NCI-H82 treated with DMSO at 0.1 percent for 48 hours (cell line): ENCODE measurements at regions not wholly inside any gene's neighbourhood (a gene's known extent, or its start where the extent isn't known, plus 50 kb on each side); places are given as distances from the start of the nearest gene placed in this dataset.

ENCODE experiments used
- DNase-seq: peaks from one replicate; lab custom pipeline; 2025; ENCODE audit not compliant: unreplicated experiment; lab: John Stamatoyannopoulos, UW

GRCh38 chr18:77815666-77816338 is 566.2 kb downstream of the GALR1 start:
- DNase-seq: no peak

DNA sequence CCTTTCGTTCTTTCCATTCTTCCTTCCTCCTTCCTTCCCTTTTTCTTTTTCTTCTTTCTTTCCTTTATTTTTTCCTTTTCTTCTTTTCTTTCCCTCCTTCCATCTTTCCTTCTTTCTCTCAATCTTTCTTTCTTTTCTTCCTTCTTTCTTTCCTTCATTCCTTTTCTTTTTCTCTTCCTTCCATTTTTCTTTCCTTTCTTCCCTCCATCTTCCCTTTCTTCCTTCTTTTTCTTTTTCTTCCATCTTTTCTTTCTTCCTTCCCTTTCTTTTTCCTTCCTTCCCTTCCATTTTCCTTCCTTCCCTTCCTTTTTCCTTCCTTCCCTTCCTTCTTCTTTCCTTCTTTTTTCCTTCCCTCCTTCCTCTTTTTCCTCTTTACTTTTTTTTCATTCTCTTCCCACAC is 568.7 kb downstream of the GALR1 start:
- no peak for DNase-seq

DNA sequence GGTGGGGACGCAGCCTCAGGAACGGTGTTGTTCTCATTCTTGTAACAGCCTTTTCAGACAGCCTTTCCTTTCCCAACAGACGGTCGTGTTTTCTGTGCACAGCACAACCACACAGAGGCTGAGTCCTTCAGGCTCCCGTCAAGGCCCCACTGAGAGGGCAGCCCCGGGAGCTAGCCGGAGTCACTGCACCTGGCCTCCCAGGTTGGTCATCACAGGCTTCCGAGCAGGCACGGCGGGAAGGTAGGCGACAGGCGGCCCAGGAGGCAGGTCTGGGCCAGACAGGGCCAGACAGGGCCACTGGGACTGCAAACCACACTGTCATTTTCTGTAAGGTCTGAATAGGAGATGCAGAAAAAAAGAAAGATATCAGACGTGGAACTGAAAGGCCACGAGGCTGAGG is 570.8 kb downstream of the GALR1 start:
- no peak for DNase-seq

DNA sequence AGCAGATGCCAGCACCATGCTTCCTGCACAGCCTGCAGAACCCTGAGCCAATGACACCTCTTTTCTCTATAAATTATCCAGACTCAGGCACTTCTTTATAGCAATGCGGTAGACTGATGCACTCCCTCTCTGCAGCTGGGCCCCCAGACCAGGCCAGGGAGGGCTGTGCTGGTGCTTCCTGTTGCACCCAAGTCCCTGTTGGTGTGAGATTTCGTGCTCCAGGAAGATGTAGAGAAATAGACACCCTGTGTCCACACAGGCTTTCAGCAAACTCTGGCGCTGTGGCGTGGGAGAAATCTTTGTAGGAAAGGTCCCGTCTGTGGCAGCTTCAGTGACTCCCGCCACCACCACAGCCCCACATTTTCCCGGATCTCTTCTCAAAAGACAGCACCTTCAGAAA is 572.2 kb downstream of the GALR1 start:
- no peak for DNase-seq

DNA sequence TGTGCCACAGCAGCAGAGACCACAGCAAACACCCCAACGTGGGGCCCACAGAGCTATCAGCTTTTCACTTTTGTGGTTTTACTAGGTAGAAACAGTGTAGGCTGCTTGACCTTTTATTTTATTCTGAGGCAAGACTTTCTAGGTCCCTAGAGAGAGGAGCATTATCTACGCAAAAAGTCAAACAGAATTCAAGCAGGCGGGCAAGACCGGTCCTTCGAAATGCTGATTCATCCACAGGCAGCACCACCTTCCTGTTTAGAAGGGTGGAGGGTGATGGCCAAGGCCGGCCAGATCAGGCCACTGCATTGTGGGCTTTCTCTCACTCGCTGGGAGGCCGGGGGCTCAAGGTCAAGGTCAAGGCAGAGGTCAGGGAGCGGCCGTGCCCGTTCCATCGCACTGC is 573.0 kb downstream of the GALR1 start:
- no peak for DNase-seq

GRCh38 chr18:77833807-77834206 is 584.2 kb downstream of the GALR1 start:
- no peak for DNase-seq

DNA sequence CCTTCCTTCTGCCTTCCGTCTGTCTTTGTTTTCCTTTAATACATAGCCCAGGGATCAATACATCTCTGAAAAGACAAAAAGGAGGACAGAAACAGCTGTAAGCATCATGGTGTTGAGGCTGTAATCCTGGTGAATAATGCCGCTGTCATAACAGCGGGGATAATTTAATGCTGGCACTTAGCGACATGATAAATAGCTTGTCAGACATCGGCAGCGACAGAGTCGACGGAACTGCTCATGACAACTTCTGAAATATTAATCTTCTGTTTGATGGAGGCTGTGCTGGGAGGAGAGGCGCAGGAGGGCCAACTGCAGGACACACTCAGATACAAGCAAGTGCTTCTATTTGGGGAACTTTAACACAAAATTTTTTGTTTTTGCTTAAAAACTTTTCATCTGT is 602.2 kb downstream of the GALR1 start:
- no peak for DNase-seq

GRCh38 chr18:77853859-77854258 is 604.2 kb downstream of the GALR1 start:
- DNase-seq: no peak

DNA sequence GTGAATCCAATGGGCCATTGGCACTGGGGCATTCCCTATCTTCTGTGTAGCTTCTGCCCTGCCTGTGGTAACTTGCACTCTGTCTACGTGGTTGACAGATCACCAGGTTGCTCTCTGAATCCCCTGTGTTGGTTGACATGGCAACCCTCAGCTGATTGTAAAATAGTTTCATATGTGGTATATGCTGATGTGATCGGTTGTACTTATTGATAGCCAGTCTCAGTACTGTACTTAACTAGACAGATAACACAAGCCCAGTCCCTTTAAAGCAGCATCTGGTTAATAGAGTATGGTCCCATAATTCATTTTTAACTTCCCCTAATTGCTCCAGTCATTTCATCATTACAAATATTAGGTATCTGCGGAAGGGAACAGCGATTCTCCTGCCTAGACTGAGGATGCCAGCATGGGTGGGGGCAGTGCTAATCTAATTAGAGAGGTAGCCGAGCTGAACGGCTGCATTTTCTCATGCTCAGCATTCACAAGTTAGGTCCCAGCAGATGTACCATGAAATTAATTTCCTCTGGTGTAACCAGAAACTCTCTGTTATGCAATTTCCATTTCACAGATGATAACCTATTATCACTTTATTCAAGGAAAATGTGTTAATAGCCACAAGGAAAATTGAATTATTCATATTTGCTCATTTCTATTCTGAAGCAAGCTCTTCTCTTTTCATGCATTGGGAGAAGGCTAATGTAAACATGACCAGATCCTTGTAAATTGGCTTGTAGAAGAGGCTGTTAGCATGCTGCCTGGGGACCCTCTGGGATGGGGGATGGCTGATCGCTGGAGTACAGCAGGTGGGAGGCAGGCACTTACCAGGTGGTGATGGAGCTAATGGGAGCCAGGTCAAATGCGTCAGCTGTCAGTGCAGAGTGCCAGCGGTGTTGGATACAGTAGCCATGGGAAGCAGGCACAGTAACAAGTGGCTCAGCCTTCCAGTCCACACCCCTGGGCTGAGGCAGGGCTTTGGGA is 608.3 kb downstream of the GALR1 start:
- DNase-seq: no peak

DNA sequence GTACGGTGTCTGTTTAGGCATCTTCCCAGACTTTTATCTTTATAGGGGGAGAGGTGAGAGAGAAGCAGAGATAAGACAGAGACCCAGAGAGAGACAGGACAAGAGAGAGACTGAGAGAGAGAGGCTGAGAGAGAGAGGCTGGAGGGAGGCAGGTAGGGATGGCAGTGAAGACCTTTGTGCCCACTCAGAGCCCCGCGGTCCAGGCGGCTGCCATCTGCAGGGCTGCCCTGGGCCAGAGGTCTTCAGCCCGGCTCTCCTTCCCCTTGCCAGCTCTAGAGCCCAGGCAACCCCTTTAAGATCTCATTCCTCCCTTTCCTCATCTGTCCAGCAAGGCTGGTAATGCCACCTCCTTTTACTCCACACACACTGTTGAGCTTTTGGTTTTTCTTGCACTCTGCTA is 610.0 kb downstream of the GALR1 start:
- DNase-seq: no peak

GRCh38 chr18:77862066-77862757 is 612.6 kb downstream of the GALR1 start:
- DNase-seq: no peak

- no peak for DNase-seq
Observed at GRCh38 chr18:77865853-77866252, 616.2 kb downstream of the GALR1 start.

DNA sequence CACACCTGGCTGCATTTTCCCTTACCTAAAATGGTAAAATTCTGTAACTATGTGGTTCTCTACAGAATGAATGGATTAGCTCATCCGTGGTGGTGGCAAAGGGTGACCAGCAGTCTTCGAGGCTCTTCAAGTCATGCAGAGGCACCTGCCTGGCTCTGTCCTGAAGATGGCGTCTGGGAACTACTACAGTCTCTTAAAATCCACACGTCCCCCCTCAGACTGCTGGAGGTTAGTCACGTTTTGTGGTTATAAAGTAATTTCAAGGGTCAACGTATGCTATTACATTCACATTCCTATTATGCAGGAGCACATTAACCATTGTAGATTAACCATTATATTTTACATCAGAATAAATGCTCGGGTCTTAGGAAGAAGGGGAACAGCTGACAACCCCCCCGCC is 616.7 kb downstream of the GALR1 start:
- no peak for DNase-seq

DNA sequence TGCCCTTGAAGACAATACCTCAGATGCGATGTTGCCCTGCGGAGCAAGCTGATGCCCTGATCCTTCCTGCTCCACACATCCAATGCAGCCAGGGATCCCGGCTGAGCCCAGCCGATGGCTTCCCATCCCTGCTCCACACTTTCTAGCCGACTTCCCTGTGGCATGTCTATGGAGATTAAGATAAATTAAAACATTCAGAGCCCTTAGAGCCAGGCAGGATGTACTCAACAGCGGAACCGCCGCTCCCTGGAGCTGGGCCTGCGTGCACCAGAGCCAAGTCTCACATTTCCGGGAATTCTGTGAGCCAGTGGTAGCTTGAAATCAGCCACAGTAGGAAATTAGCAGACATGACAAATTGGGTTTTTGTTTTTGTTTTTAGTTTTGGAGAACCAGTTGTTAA is 620.6 kb downstream of the GALR1 start:
- DNase-seq: no peak

DNA sequence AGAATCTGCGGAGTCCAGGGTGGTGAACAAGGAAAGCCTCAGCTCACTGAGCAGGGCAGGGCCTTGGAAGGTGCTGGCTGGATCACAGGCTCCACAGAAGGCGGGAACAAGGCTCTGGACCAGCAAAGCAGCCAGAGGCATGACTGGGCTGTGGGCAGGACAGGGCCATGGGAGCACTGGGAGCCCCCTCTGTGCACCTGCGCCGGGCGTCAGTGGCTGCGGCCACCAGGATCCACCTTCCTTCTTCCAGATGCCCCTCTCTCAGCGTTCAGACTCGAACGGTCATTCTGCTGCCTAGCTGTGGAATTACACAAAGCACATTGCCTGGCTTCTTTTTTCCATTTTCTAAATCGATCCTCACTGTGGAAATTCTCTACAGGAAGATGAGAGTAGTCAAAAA is 621.2 kb downstream of the GALR1 start:
- no peak for DNase-seq

DNA sequence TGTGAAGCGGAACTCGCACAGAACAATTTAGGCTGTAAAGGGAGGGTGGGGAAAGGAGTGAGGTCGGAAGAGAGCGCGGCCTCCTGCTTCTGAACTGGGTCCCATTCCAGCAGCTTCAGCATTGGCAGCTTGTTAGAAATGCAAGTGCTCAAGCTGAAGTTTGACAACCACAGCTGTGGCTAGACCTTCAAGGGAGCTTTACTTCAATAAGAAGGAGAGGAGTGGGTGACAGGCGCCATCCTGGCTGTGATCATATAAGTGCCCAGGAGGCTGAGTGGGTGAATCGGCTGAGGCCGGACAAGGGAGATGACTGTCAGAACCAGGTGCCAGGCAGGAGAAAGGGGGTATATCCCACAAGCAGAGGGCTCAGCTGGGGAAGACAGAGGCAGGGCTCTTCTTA is 622.5 kb downstream of the GALR1 start:
- DNase-seq: no peak

- no peak for DNase-seq
Observed at GRCh38 chr18:77876319-77876865, 626.7 kb downstream of the GALR1 start.

DNA sequence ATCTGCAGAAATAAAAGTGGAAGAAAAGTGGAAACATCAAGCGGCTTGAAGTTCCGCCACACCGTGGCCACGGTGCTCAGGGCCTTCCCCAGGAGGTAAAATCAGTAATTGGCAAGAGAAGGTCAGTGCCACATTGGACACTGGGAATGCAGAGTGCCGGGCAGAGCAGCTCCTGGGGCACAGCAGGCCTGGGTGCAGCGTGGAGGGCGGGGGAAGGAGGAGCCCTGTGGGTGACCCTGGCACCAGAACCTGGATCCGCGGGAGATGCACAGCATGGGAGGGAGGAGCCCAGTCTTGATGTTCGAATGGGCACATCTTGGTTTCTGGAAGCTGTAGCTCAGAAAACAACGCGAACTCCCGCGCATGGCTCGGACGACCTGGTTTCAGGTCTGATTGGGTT is 630.2 kb downstream of the GALR1 start:
- no peak for DNase-seq

- no peak for DNase-seq
Observed at GRCh38 chr18:77884454-77884853, 634.8 kb downstream of the GALR1 start.

GRCh38 chr18:77894060-77894459 is 644.4 kb downstream of the GALR1 start:
- no peak for DNase-seq

DNA sequence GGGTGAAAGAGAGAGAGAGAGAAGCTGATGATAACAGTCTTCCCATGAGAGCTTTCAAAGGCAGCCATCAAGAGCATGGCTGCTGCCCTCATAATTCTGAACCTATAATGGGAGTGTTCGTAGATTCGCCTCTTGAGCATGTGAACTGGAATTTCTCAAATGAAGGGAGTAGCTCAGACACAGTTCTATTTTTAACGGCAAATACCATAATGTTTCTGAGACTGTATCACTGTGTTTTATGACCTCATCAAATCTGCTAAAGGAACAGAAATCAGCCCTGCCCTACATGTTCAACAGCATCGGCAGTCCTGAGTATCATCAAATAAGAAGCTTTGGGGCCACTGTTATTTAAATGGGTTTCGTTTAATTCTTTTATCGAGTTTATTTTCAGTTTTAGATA is 645.6 kb downstream of the GALR1 start:
- DNase-seq: no peak
